ENCODE measurements at regions not wholly inside any gene's neighbourhood (a gene's known extent, or its start where the extent isn't known, plus 50 kb on each side); places are given as distances from the start of the nearest gene placed in this dataset.

GRCh38 chr9:135280666-135281065, 193.2 kb downstream of the OLFM1 start (continued):
- no peak for TF ChIP-seq ZNF407 (IDR thresholded peaks at IDR 0.05; ENCODE audit: low read depth)
- no peak for TF ChIP-seq NFXL1 (CRISPR knock-in tag; IDR thresholded peaks at IDR 0.05)
- TF ChIP-seq, protein P1, sequence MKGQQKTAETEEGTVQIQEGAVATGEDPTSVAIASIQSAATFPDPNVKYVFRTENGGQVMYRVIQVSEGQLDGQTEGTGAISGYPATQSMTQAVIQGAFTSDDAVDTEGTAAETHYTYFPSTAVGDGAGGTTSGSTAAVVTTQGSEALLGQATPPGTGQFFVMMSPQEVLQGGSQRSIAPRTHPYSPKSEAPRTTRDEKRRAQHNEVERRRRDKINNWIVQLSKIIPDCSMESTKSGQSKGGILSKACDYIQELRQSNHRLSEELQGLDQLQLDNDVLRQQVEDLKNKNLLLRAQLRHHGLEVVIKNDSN (CRISPR knock-in tag; IDR thresholded peaks at IDR 0.05) = no peak
- no peak for TF ChIP-seq HDAC6 (IDR thresholded peaks at IDR 0.05; ENCODE audit: low read depth, low read length)
- no peak for TF ChIP-seq ZNF696 (CRISPR knock-in tag; conservative IDR thresholded peaks at IDR 0.05)
- no peak for TF ChIP-seq KDM1A (IDR thresholded peaks at IDR 0.05)
- no peak for TF ChIP-seq HDAC3 (IDR thresholded peaks at IDR 0.05; ENCODE audit: borderline replicate concordance, partially characterized antibody)
- TF ChIP-seq, protein P2, sequence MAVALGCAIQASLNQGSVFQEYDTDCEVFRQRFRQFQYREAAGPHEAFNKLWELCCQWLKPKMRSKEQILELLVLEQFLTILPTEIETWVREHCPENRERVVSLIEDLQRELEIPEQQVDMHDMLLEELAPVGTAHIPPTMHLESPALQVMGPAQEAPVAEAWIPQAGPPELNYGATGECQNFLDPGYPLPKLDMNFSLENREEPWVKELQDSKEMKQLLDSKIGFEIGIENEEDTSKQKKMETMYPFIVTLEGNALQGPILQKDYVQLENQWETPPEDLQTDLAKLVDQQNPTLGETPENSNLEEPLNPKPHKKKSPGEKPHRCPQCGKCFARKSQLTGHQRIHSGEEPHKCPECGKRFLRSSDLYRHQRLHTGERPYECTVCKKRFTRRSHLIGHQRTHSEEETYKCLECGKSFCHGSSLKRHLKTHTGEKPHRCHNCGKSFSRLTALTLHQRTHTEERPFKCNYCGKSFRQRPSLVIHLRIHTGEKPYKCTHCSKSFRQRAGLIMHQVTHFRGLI (CRISPR knock-in tag; IDR thresholded peaks at IDR 0.05) = no peak
- TF ChIP-seq EP400 (IDR thresholded peaks at IDR 0.05) = no peak
- TF ChIP-seq ZNF143 (CRISPR knock-in tag; IDR thresholded peaks at IDR 0.05) = no peak

All from K562 (cell line).